ENCODE measurements at regions not wholly inside any gene's neighbourhood (a gene's known extent, or its start where the extent isn't known, plus 50 kb on each side); places are given as distances from the start of the nearest gene placed in this dataset.
"Not testable (repeated sequence)": the region's sequence is repeated elsewhere in the genome, so short reads cannot be mapped to it uniquely, and the experiment has no call there.

DNA sequence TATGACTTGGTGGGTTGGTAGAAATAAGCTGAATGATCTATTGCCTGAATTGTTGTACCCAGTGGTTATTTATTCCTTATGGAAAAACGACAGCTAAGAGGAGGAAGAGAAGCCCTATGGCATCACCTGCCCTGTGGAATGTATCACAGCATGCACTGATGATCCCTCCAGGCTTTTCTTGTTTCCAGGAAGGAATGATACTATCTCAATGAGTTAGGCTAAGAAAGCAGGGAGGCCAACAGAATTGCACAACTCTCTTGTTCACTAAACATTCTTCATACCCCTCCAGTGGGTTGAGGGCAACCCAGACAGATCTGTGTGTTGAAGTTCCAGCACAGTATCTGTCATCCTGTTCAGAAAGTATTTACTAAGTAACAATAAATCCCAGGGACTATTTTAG lies 1001.7 kb upstream of the GYPC start:
- Histone ChIP-seq H3K27ac (no peak overlapping the region), H3K4me3 (ENCODE audit: low read depth, low read length) (no peak overlapping the region), H3K36me3 (no peaks in the 10 kb centered on the region), H3K27me3 (ENCODE audit: insufficient read depth, low read depth, severe bottlenecking) (peaks cover 2% of the 10 kb centered on the region), H3K9me3 (ENCODE audit: severe bottlenecking) (no peaks in the 10 kb centered on the region)
- TF ChIP-seq, protein P1, sequence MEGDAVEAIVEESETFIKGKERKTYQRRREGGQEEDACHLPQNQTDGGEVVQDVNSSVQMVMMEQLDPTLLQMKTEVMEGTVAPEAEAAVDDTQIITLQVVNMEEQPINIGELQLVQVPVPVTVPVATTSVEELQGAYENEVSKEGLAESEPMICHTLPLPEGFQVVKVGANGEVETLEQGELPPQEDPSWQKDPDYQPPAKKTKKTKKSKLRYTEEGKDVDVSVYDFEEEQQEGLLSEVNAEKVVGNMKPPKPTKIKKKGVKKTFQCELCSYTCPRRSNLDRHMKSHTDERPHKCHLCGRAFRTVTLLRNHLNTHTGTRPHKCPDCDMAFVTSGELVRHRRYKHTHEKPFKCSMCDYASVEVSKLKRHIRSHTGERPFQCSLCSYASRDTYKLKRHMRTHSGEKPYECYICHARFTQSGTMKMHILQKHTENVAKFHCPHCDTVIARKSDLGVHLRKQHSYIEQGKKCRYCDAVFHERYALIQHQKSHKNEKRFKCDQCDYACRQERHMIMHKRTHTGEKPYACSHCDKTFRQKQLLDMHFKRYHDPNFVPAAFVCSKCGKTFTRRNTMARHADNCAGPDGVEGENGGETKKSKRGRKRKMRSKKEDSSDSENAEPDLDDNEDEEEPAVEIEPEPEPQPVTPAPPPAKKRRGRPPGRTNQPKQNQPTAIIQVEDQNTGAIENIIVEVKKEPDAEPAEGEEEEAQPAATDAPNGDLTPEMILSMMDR (IDR thresholded peaks at IDR 0.05; ENCODE audit: low read depth, low read length), result no peak
- no peak for DNase-seq

DNA sequence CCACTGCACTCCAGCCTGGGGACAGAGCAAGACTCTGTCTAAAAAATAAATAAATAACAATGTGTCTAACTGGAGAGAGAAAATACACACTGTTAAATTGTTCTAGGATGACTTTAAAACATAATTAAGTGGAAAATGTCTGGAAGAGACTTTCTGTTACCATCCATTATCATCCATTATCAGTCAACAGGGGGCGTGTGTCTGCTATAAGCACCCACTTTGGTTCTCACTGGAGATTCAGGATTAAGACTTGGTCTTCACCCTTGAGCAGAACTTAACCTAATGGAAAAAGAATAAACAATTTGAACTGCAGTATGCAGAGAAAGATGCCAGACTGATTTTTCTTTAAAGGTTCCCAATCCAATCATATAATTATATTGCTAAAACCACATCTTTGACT lies 999.8 kb upstream of the GYPC start:
- Histone ChIP-seq H3K27me3 (ENCODE audit: insufficient read depth, low read depth, severe bottlenecking) (peaks cover 2% of the 10 kb centered on the region), H3K9me3 (ENCODE audit: severe bottlenecking) (no peaks in the 10 kb centered on the region), H3K36me3 (no peaks in the 10 kb centered on the region), H3K27ac (no peak overlapping the region), H3K4me3 (ENCODE audit: low read depth, low read length) (no peak overlapping the region)
- no peak for DNase-seq
- TF ChIP-seq, protein P1 (IDR thresholded peaks at IDR 0.05; ENCODE audit: low read depth, low read length), result peak; percentile 22; the same call in 1 of the 2 replicates

DNA sequence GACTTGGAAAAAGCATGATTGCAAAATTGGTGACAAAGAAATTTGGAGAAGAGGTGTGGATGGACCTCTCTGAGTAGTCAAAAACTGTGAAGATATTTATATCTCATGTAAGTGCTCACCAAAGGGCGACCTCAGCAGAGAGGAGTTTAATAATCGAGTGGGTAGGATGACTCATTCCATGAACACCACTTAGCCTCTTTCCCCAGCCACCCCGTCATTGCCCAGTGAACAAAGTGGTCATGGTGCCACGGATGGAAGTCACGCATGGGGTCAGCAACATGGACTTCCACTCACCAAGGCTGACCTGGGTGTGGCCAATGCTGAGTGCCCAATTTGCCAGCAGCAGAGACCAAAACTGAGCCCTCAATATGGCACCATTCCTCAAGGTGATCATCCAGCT lies 997.4 kb upstream of the GYPC start:
- DNase-seq, result no peak
- H3K27ac ChIP-seq, result no peak overlapping the region
- H3K36me3 ChIP-seq, result no peaks in the 10 kb centered on the region
- H3K4me3 ChIP-seq (ENCODE audit: low read depth, low read length), result no peak overlapping the region
- H3K27me3 ChIP-seq (ENCODE audit: insufficient read depth, low read depth, severe bottlenecking), result peaks cover 2% of the 10 kb centered on the region
- no peaks in the 10 kb centered on the region for H3K9me3 ChIP-seq (ENCODE audit: severe bottlenecking)
- TF ChIP-seq, protein P1 (IDR thresholded peaks at IDR 0.05; ENCODE audit: low read depth, low read length), result no peak

- not testable (repeated sequence) for H3K9me3 ChIP-seq (ENCODE audit: severe bottlenecking); H3K4me3 ChIP-seq (ENCODE audit: low read depth, low read length); H3K36me3 ChIP-seq; H3K27ac ChIP-seq; H3K27me3 ChIP-seq (ENCODE audit: insufficient read depth, low read depth, severe bottlenecking); DNase-seq
Observed at GRCh38 chr2:125660369-125660768, 995.6 kb upstream of the GYPC start.

DNA sequence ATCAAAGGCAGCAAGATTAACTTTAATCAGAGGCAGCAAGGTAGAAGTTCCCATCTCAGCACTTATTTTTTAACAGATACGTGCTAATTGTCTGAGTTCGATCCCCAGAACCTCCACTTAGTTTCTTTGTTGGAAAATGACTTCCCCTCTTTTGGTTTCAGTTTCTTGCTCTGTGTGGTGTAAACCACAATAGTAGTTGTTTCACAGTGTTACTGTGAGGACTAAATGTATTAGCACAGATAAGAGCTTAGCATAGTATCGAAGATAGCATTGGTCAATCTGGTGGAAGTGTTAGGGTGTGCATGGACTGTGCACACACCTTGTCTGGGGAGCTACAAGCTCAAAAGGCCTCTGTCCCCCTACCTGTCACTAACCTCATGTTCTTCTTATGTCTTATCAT lies 988.3 kb upstream of the GYPC start:
- H3K27ac ChIP-seq, result no peak overlapping the region
- no peaks in the 10 kb centered on the region for H3K36me3 ChIP-seq
- no peaks in the 10 kb centered on the region for H3K9me3 ChIP-seq (ENCODE audit: severe bottlenecking)
- H3K4me3 ChIP-seq (ENCODE audit: low read depth, low read length), result no peak overlapping the region
- TF ChIP-seq, protein P1 (IDR thresholded peaks at IDR 0.05; ENCODE audit: low read depth, low read length), result no peak
- peaks cover 12% of the 10 kb centered on the region for H3K27me3 ChIP-seq (ENCODE audit: insufficient read depth, low read depth, severe bottlenecking)
- no peak for DNase-seq

- Histone ChIP-seq H3K4me3 (ENCODE audit: low read depth, low read length) (no peak overlapping the region), H3K36me3 (no peaks in the 10 kb centered on the region), H3K9me3 (ENCODE audit: severe bottlenecking) (no peaks in the 10 kb centered on the region), H3K27me3 (ENCODE audit: insufficient read depth, low read depth, severe bottlenecking) (peaks cover 5% of the 10 kb centered on the region), H3K27ac (no peak overlapping the region)
- TF ChIP-seq, protein P1 (IDR thresholded peaks at IDR 0.05; ENCODE audit: low read depth, low read length), result no peak
- DNase-seq, result peak; percentile 9
Observed at GRCh38 chr2:125679903-125680302, 976.1 kb upstream of the GYPC start.
